Prostate gland (tissue), 2 donors: ENCODE measurements at regions not wholly inside any gene's neighbourhood (a gene's known extent, or its start where the extent isn't known, plus 50 kb on each side); places are given as distances from the start of the nearest gene placed in this dataset.

Experiments
- DNase-seq: peaks from one replicate; pipeline ENCODE4 v3.0.0-alpha.2; 2019; ENCODE audit warnings: low spot score
- H3K27ac ChIP-seq, 2 donors: fragments of 200-600 bp; sonication (generic); 2 replicates each; pipeline ENCODE4 v1.5.1; 2017 to 2019
- H3K27me3 ChIP-seq: fragments of 200-600 bp; sonication (generic); replicated peaks from 2 replicates; pipeline ENCODE4 v1.5.1; 2019; ENCODE audit not compliant: insufficient read depth
- H3K36me3 ChIP-seq, 2 donors: fragments of 200-600 bp; sonication (generic); 1 replicate in 1 of 2; 2 replicates in 1 of 2; pipeline versions ENCODE4 v1.5.1 to v1.8.1; 2017 to 2019
- H3K4me1 ChIP-seq: fragments of 200-600 bp; sonication (generic); replicated peaks from 2 replicates; pipeline ENCODE4 v1.5.1; 2019
- H3K4me3 ChIP-seq, 2 donors: fragments of 200-600 bp; sonication (generic); 2 replicates each; pipeline ENCODE4 v1.5.1; 2017 to 2019
- H3K9me3 ChIP-seq: fragments of 200-600 bp; sonication (generic); 2 replicates; pipeline ENCODE4 v1.5.1; 2017
- CTCF ChIP-seq, 4 experiments: fragments of 200-600 bp in 2 of 4; fragments of 450-650 bp in 2 of 4; sonication (generic) in 2 of 4; IDR thresholded peaks; 1 replicate in 3 of 4; 2 replicates in 1 of 4; pipeline ENCODE4 v1.5.1; 2016 to 2019; ENCODE audit warnings: antibody characterized with exemption in 4 of 4, mild to moderate bottlenecking in 2 of 4, moderate library complexity in 2 of 4
- POLR2A ChIP-seq: fragments of 450-650 bp; IDR thresholded peaks from one replicate; pipeline ENCODE4 v1.6.1; 2016; ENCODE audit warnings: antibody characterized with exemption, mild to moderate bottlenecking
- POLR2AphosphoS5 ChIP-seq: sonication (generic); formaldehyde crosslinking; IDR thresholded peaks from one replicate; pipeline ENCODE4 v1.6.1; 2017; ENCODE audit warnings: antibody characterized with exemption
- WGBS: methylation state at CpG from one replicate; pipeline ENCODE4 v1.1.5; 2018; 5-methylcytosine and 5-hydroxymethylcytosine counted together
- intact Hi-C: fragments of 100-400 bp; cut with DNase I; formaldehyde crosslinking; loops from one replicate; pipeline ENCODE4 v1.14.2; 2022

GRCh38 chr14:22417914-22418313, 171.1 kb downstream of the DAD1 start:
- intact Hi-C loops: no loop called here
- Histone ChIP-seq H3K4me3 (no peak overlapping the region), H3K9me3 (no peaks in the 10 kb centered on the region), H3K36me3 (no peaks in the 10 kb centered on the region), H3K27me3 (no peaks in the 10 kb centered on the region), H3K4me1 (no peaks in the 10 kb centered on the region), H3K27ac (no peak overlapping the region)
- WGBS: 89% methylated on average over 5 of the region's 5 CpGs
- no peak for DNase-seq
- no peak for TF ChIP-seq POLR2AphosphoS5
- TF ChIP-seq CTCF (IDR thresholded peaks at IDR 0.05): no peak
- no peak for TF ChIP-seq POLR2A

- H3K27me3 ChIP-seq: no peaks in the 10 kb centered on the region
Observed at GRCh38 chr14:22416193-22416592, 172.8 kb downstream of the DAD1 start.

GRCh38 chr14:22415605-22415959, 173.4 kb downstream of the DAD1 start:
- no peaks in the 10 kb centered on the region for H3K27me3 ChIP-seq
- TF ChIP-seq POLR2A (no peak), CTCF (IDR thresholded peaks at IDR 0.05) (no peak), POLR2AphosphoS5 (no peak)
- DNase-seq: no peak
- H3K4me3 ChIP-seq: no peak overlapping the region
- H3K36me3 ChIP-seq: no peaks in the 10 kb centered on the region
- H3K9me3 ChIP-seq: no peaks in the 10 kb centered on the region
- no peaks in the 10 kb centered on the region for H3K4me1 ChIP-seq
- intact Hi-C loops: no loop called here
- WGBS: 96% methylated on average over 1 of the region's 1 CpG
- no peak overlapping the region for H3K27ac ChIP-seq

More at GRCh38 chr14:22416193-22416592, 172.8 kb downstream of the DAD1 start:
- H3K4me3 ChIP-seq: no peak overlapping the region
- no peak overlapping the region for H3K27ac ChIP-seq
- WGBS: 75% methylated on average over 2 of the region's 2 CpGs
- no peaks in the 10 kb centered on the region for H3K9me3 ChIP-seq
- intact Hi-C loops: no loop called here
- DNase-seq: no peak
- TF ChIP-seq CTCF (IDR thresholded peaks at IDR 0.05) (no peak), POLR2A (no peak), POLR2AphosphoS5 (no peak)
- H3K36me3 ChIP-seq: no peaks in the 10 kb centered on the region
- no peaks in the 10 kb centered on the region for H3K4me1 ChIP-seq

- no peak for TF ChIP-seq CTCF (IDR thresholded peaks at IDR 0.05)
- TF ChIP-seq POLR2AphosphoS5: no peak
- TF ChIP-seq POLR2A: no peak
Observed at GRCh38 chr14:22414876-22415604, 174.0 kb downstream of the DAD1 start.

GRCh38 chr14:22412926-22413411, 176.1 kb downstream of the DAD1 start:
- Histone ChIP-seq H3K27me3 (no peaks in the 10 kb centered on the region), H3K4me3 (no peak overlapping the region), H3K36me3 (no peaks in the 10 kb centered on the region), H3K4me1 (no peaks in the 10 kb centered on the region), H3K9me3 (no peaks in the 10 kb centered on the region), H3K27ac (no peak overlapping the region)
- no peak for TF ChIP-seq POLR2AphosphoS5
- no peak for TF ChIP-seq CTCF (IDR thresholded peaks at IDR 0.05)
- intact Hi-C loops: no loop called here
- no peak for DNase-seq
- 75% methylated on average over 5 of the region's 5 CpGs for WGBS

More at GRCh38 chr14:22414876-22415604, 174.0 kb downstream of the DAD1 start:
- Histone ChIP-seq H3K27me3 (no peaks in the 10 kb centered on the region), H3K27ac (no peak overlapping the region), H3K4me3 (no peak overlapping the region), H3K4me1 (no peaks in the 10 kb centered on the region), H3K36me3 (no peaks in the 10 kb centered on the region), H3K9me3 (no peaks in the 10 kb centered on the region)
- 59% methylated on average over 4 of the region's 4 CpGs for WGBS
- intact Hi-C loops: no loop called here
- no peak for DNase-seq
